HepG2 (cell line): ENCODE measurements at regions not wholly inside any gene's neighbourhood (a gene's known extent, or its start where the extent isn't known, plus 50 kb on each side); places are given as distances from the start of the nearest gene placed in this dataset.

Experiments
- ELF1 ChIP-seq: sonication (generic); formaldehyde crosslinking; IDR thresholded peaks from 2 replicates; pipeline ENCODE4 v1.4.0; 2020; ENCODE audit warnings: missing genetic modification reagents
- GMEB1 ChIP-seq: sonication (generic); formaldehyde crosslinking; IDR thresholded peaks from 2 replicates; pipeline ENCODE4 v1.5.1; 2020; ENCODE audit warnings: missing genetic modification reagents, mild to moderate bottlenecking, borderline replicate concordance
- HNF1A ChIP-seq, 2 experiments: sonication (generic) in 1 of 2; formaldehyde crosslinking in 1 of 2; IDR thresholded peaks; 2 replicates each; pipeline versions ENCODE4 v1.4.0 to v1.6.1; 2016 to 2020; ENCODE audit warnings: borderline replicate concordance in 1 of 2, low read depth in 1 of 2, mild to moderate bottlenecking in 1 of 2, missing genetic modification reagents in 1 of 2
- HNRNPK ChIP-seq: fragments of 200-400 bp; formaldehyde crosslinking; IDR thresholded peaks from 2 replicates; pipeline ENCODE4 v1.6.1; 2018; ENCODE audit warnings: low read length, low read depth, moderate library complexity, mild to moderate bottlenecking; ENCODE audit not compliant: poor library complexity, severe bottlenecking
- POLR2G ChIP-seq: fragments of 200-400 bp; formaldehyde crosslinking; IDR thresholded peaks from 2 replicates; pipeline ENCODE4 v1.6.1; 2018; ENCODE audit warnings: mild to moderate bottlenecking, low read depth, low read length, moderate library complexity
- SOX6 ChIP-seq, 2 experiments: fragments of 450-650 bp in 1 of 2; sonication (generic) in 1 of 2; formaldehyde crosslinking in 1 of 2; IDR thresholded peaks; 2 replicates each; pipeline versions ENCODE4 v1.4.0 to v1.6.1; 2017 to 2020; ENCODE audit warnings: antibody characterized with exemption in 1 of 2, mild to moderate bottlenecking in 1 of 2, missing genetic modification reagents in 1 of 2
- ZFX ChIP-seq: sonication (generic); formaldehyde crosslinking; IDR thresholded peaks from 2 replicates; pipeline ENCODE4 v1.4.0; 2020; ENCODE audit warnings: mild to moderate bottlenecking, low read depth, missing genetic modification reagents, moderate library complexity
- ZMAT3 ChIP-seq: sonication (generic); formaldehyde crosslinking; conservative IDR thresholded peaks from 2 replicates; pipeline ENCODE4 v1.7.0; 2021; ENCODE audit warnings: missing genetic modification reagents
- ZNF331 ChIP-seq: sonication (generic); formaldehyde crosslinking; IDR thresholded peaks from 2 replicates; pipeline ENCODE4 v1.4.0; 2020; ENCODE audit warnings: missing genetic modification reagents
- ZNF350 ChIP-seq: sonication (generic); formaldehyde crosslinking; IDR thresholded peaks from 2 replicates; pipeline ENCODE4 v1.4.0; 2020; ENCODE audit warnings: mild to moderate bottlenecking, low read depth, missing genetic modification reagents, borderline replicate concordance
- ZNF362 ChIP-seq: sonication (generic); formaldehyde crosslinking; IDR thresholded peaks from 2 replicates; pipeline ENCODE4 v1.4.0; 2020; ENCODE audit warnings: missing genetic modification reagents, mild to moderate bottlenecking, borderline replicate concordance
- ZNF512 ChIP-seq: sonication (generic); formaldehyde crosslinking; IDR thresholded peaks from 2 replicates; pipeline ENCODE4 v1.4.0; 2020; ENCODE audit warnings: mild to moderate bottlenecking, missing genetic modification reagents
- ZNF607 ChIP-seq: sonication (generic); formaldehyde crosslinking; IDR thresholded peaks from 2 replicates; pipeline ENCODE4 v1.5.1; 2020; ENCODE audit warnings: missing genetic modification reagents, mild to moderate bottlenecking, borderline replicate concordance
- ZSCAN29 ChIP-seq: sonication (generic); formaldehyde crosslinking; conservative IDR thresholded peaks from 2 replicates; pipeline ENCODE4 v1.4.0; 2020; ENCODE audit warnings: mild to moderate bottlenecking, missing genetic modification reagents

- TF ChIP-seq GMEB1 (CRISPR knock-in tag) (0 out of 2 replicates have a peak, but pooled peaks have one; percentile 14), HNF1A (IDR thresholded peaks at IDR 0.05; ENCODE audit: low read depth) (peak; percentile 13; the same call in 1 of the 2 replicates), HNF1A (CRISPR knock-in tag; IDR thresholded peaks at IDR 0.05; ENCODE audit: borderline replicate concordance) (peak; percentile 56; the same call in 1 of the 2 replicates), ZNF331 (CRISPR knock-in tag) (peak; percentile 33; the same call in 1 of the 2 replicates), ELF1 (peak; percentile 50; the same call in 1 of the 2 replicates), ZNF607 (CRISPR knock-in tag) (no peak), HNRNPK (no peak), ZNF350 (CRISPR knock-in tag) (0 out of 2 replicates have a peak, but pooled peaks have one; percentile 24), ZNF512 (CRISPR knock-in tag) (no peak), ZNF362 (CRISPR knock-in tag) (peak; percentile 46; the same call in 1 of the 2 replicates), SOX6 (IDR thresholded peaks at IDR 0.05) (no peak), SOX6 (CRISPR knock-in tag; IDR thresholded peaks at IDR 0.05) (0 out of 2 replicates have a peak, but pooled peaks have one; percentile 25), ZMAT3 (CRISPR knock-in tag) (no peak), ZSCAN29 (CRISPR knock-in tag) (no peak), POLR2G (peak; percentile 66), ZFX (CRISPR knock-in tag) (peak; percentile 36; the same call in 1 of the 2 replicates)
Measured at GRCh38 chr4:89640620-89641366, 196.2 kb downstream of the SNCA start (continued).
